Skeletal muscle satellite cell (primary cell): ENCODE measurements at regions not wholly inside any gene's neighbourhood (a gene's known extent, or its start where the extent isn't known, plus 50 kb on each side); places are given as distances from the start of the nearest gene placed in this dataset.

Experiments used
- H3K27me3 ChIP-seq: 2 replicates; pipeline ENCODE4 v1.7.0; 2013; ENCODE audit warnings: low read length; ENCODE audit not compliant: control insufficient read depth, insufficient read depth
- H3K36me3 ChIP-seq: 2 replicates; pipeline ENCODE4 v1.7.0; 2013; ENCODE audit warnings: mild to moderate bottlenecking, control low read depth, low read length; ENCODE audit not compliant: insufficient read depth
- H3K4me1 ChIP-seq: 2 replicates; pipeline ENCODE4 v1.7.0; 2013; ENCODE audit warnings: low read length; ENCODE audit not compliant: control insufficient read depth, insufficient read depth
- H3K4me2 ChIP-seq: 2 replicates; pipeline ENCODE4 v1.7.0; 2013; ENCODE audit warnings: mild to moderate bottlenecking, low read length
- H3K4me3 ChIP-seq: 2 replicates; pipeline ENCODE4 v1.7.0; 2013; ENCODE audit warnings: low read length
- H3K9ac ChIP-seq: 2 replicates; pipeline ENCODE4 v1.7.0; 2013; ENCODE audit warnings: mild to moderate bottlenecking, low read depth, low read length, moderate library complexity
- H3K9me3 ChIP-seq: replicated peaks from 2 replicates; pipeline ENCODE4 v1.7.0; 2013; ENCODE audit warnings: mild to moderate bottlenecking, control low read depth, low read length

DNA sequence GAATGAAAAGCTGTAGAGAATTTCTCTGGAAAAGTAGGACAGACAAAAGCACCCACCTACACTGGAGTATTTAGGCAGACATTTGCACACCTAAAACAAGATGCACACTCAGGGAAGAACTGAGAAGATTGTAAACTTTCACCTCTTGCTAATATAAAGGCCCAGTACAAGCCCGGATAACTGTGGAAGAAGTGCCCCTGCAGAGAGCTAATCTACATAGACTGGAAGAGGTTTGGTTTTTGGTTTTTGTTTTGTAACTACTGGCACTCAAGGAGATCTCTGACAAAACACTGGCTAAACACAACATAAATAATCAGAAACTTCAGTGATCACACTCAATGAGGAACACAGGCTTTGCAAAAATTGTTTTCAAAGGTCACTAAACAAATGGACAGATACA is 782.2 kb upstream of the SLC8A1 start:
- no peak overlapping the region for H3K9ac ChIP-seq
- no peak overlapping the region for H3K4me2 ChIP-seq
- no peaks in the 10 kb centered on the region for H3K9me3 ChIP-seq
- no peaks in the 10 kb centered on the region for H3K27me3 ChIP-seq
- no peaks in the 10 kb centered on the region for H3K4me1 ChIP-seq
- H3K36me3 ChIP-seq = no peaks in the 10 kb centered on the region
- no peak overlapping the region for H3K4me3 ChIP-seq

DNA sequence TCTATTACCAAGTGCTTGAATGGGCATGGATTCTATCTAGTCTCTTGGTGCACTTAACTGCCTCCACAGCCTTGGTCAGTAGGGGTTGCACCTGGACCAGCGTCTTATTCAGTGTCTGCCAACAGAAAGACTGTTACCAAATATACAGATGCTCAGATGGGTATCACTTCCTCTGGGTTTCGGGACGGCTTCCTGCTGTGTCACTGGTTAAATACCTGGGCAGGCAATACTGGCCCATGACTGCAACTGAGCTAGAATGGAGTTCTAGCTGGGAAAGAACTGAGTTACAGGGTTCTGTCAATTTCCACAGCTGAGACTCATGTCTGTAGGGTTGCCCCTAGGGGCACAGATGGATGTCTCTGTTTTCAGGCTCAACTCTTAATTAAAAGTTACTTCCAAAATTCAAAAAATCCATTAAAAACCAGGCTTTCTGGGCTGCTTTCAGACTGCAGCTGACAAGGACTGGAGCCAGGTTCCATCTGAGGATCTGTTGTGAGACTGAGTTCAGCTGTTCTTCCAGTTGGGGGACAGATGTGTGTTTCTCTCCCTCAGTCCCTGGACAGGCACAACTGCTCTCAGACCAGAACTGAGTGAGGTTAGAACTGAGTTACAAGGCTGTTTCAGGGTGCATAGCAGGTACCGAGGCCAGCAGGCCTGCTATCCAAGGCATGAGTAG is 789.6 kb upstream of the SLC8A1 start:
- Histone ChIP-seq H3K9ac (no peak overlapping the region), H3K4me3 (no peak overlapping the region), H3K4me2 (no peak overlapping the region), H3K9me3 (no peaks in the 10 kb centered on the region), H3K27me3 (no peaks in the 10 kb centered on the region), H3K4me1 (peaks cover 4% of the 10 kb centered on the region), H3K36me3 (no peaks in the 10 kb centered on the region)

DNA sequence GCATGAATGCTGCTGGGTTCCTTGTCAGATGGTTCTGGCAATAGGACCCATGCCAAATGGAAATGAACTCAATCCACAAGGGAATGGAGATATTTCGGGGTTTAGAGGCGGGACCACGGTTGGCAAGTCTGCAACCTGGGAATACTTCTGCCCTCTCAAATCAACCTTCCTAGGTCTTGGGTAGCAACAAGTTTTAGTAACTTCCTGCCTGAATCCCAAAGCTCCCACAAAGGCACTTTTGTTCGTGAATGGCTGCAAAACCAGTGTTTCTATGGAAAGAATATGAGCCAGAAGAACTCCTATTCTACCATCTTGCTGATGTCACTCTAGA is 790.1 kb upstream of the SLC8A1 start:
- Histone ChIP-seq H3K4me1 (peaks cover 4% of the 10 kb centered on the region), H3K4me2 (no peak overlapping the region), H3K9ac (no peak overlapping the region), H3K4me3 (no peak overlapping the region), H3K36me3 (no peaks in the 10 kb centered on the region), H3K9me3 (no peaks in the 10 kb centered on the region), H3K27me3 (no peaks in the 10 kb centered on the region)

DNA sequence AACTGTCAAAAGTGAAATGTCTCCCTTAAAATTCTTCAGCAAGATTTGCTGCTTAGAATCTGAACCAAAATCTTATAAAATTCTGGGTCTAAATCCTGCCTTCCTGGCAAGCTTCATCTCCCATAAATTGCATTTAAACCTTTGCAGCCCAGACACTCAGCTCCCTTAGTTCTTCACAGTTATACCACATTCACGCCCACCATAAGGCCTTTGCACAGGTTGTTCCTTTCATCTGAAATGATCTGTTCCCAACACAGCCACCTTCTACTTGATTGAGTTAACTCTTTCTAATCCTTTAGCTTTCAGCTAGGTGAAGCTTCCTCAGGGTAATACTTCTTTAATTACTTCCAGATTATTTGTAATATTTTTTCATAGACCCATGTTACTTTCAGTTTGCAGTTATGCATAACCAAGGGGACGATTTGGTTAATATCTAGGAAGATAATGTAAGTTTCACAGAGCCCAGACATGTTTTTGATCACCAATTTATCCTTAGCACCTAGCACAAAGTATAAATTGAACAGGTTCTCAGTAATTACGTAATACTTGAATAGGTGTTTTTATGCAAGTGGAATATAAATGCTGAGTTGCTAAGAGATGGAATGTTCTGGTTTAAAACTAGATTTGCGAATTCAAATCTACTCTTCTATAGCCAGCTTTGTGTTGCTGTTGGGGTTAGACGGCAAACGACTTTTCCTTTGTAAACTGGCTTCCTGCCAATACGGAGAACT is 779.7 kb upstream of the PKDCC start:
- Histone ChIP-seq H3K4me2 (no peak overlapping the region), H3K4me3 (no peak overlapping the region), H3K9me3 (no peaks in the 10 kb centered on the region), H3K27me3 (no peaks in the 10 kb centered on the region), H3K9ac (no peak overlapping the region), H3K4me1 (no peaks in the 10 kb centered on the region), H3K36me3 (no peaks in the 10 kb centered on the region)

DNA sequence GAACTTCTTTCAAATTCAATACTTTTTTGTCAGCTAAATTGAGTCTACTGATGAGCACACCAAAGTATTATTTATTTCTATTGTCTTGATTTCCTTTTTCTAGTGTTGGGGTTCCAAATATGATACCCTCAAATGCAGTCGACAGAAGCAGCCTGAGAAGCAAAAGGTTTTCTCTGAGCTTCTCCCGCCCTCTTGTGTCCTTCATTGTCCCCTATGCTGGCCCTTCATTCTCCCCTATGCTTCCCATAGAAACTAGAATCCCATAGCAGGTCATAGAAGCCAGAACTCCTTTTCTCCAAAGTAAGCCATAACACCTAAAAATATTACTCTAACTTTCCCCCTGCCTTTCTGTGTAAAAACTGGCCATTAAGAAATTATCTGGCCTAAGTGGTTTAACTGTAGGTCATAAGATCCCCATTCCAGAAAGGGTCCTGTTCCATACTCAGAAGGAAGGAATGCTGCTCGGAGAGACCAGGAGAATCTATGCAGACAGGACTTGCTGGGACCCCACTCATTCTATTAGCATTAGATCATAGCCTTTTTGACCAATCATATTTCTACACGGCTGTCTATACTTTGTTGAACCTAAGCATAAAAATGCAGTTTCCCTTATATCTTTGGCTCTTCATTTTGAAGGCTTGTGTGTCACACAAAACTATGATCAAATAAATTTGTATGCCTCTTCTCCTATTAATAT is 764.6 kb upstream of the PKDCC start:
- Histone ChIP-seq H3K36me3 (no peaks in the 10 kb centered on the region), H3K27me3 (no peaks in the 10 kb centered on the region), H3K9ac (no peak overlapping the region), H3K9me3 (no peaks in the 10 kb centered on the region), H3K4me1 (no peaks in the 10 kb centered on the region), H3K4me3 (no peak overlapping the region), H3K4me2 (no peak overlapping the region)

DNA sequence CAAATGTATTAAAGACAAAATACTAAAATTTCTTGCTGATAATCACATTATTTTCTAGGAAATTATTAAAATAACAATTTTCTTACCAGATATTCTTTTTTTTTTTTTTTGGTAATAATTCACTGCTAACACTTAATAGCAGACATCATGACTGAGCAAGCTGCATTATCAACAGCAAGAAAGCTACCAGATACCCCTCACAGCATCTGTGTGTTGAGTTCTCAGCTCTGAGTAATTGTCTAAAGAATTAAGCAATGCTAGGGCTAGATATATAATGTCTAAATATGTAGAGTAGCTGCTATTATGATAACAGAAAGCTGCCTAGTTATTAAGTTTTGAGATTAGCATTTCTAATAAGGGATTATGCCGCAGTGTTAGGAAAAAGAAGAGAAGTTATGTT is 754.3 kb upstream of the PKDCC start:
- H3K4me3 ChIP-seq = no peak overlapping the region
- no peaks in the 10 kb centered on the region for H3K27me3 ChIP-seq
- no peaks in the 10 kb centered on the region for H3K36me3 ChIP-seq
- no peak overlapping the region for H3K4me2 ChIP-seq
- no peaks in the 10 kb centered on the region for H3K9me3 ChIP-seq
- H3K9ac ChIP-seq = no peak overlapping the region
- H3K4me1 ChIP-seq = no peaks in the 10 kb centered on the region

DNA sequence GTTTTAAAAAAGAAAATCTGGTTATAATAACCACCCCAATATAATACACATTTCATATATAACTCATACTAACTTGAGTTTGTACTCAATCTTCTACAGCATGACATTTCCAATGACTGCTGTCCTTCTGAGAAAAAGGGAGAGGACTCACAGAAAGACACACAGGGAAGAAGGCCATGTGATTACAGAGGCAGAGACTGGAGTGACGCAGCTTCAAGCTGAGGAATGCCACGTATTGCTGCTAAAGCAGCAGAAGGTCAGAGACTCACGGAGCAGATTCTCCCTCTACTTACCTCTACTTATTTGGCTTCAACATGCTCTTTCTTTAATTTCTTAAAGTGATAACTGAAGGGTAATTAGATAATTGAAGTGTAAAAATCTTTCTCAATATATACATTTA is 753.5 kb upstream of the PKDCC start:
- H3K27me3 ChIP-seq = no peaks in the 10 kb centered on the region
- H3K4me1 ChIP-seq = no peaks in the 10 kb centered on the region
- no peak overlapping the region for H3K4me3 ChIP-seq
- H3K4me2 ChIP-seq = no peak overlapping the region
- H3K9ac ChIP-seq = no peak overlapping the region
- no peaks in the 10 kb centered on the region for H3K9me3 ChIP-seq
- H3K36me3 ChIP-seq = no peaks in the 10 kb centered on the region

DNA sequence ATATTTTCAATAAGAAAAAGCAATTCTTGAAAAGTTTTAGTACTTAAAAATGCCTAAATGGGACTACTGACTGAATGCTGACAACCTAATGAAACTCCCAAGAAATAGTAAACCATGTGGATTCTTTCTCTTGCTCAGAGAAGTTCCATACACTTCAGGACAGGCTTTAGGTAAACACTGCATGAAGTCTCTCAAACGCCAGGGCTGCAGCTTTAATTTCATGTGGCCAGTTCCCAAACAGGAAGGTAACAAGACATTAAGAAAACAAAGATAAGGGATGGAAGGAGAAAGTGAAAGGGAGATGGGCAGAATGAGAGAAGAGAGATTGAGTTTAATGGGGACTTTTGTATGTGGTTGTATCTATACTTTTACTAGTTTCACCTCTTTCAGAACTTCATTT is 734.7 kb upstream of the PKDCC start:
- no peaks in the 10 kb centered on the region for H3K36me3 ChIP-seq
- no peak overlapping the region for H3K4me3 ChIP-seq
- no peaks in the 10 kb centered on the region for H3K9me3 ChIP-seq
- no peak overlapping the region for H3K4me2 ChIP-seq
- H3K9ac ChIP-seq = no peak overlapping the region
- no peaks in the 10 kb centered on the region for H3K4me1 ChIP-seq
- H3K27me3 ChIP-seq = no peaks in the 10 kb centered on the region

DNA sequence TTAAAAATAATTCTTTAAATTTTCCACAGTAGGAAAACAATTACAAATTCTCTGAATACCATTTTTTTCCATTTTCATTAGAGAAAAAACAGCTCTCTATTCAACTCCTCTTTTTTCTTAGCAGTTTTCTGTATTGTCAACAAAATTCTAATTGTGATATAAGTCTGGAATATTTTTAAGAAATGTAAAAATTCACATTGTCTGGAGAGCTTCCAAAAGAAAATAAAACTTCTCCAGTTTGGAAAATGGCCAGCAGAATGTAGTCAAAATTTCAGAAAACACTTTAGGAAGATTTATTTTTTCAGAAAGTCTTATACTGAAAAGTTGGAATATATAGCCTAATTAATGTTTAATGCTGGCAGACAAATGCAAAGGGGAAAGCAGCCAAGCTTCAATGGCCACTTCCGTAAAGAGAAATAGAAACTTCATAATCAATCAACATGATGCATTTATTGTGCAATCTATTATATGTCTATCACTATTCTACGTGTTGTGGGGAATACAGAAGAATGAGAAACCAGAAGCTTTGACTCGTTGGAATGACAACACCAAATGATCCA is 733.2 kb upstream of the PKDCC start:
- Histone ChIP-seq H3K36me3 (no peaks in the 10 kb centered on the region), H3K4me2 (no peak overlapping the region), H3K9ac (no peak overlapping the region), H3K4me1 (no peaks in the 10 kb centered on the region), H3K4me3 (no peak overlapping the region), H3K9me3 (no peaks in the 10 kb centered on the region), H3K27me3 (no peaks in the 10 kb centered on the region)

DNA sequence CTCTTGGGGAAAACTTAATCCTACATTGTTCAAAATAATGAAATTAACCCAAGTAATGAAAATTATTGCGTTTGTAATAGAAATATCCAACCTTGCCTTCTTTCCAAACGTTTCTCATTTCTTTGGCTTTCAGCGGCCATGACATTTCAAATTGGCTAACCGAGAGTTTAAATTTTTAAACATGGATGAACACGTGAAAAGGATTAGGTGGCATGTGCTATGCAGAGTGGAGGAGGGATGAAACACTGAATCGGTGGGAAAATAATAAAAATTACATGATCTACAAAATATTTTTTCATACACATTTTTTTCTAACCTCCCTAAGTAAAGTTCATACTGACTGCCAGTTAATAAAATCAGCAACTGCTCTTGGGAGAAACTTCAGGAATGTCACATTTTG is 728.4 kb upstream of the PKDCC start:
- no peaks in the 10 kb centered on the region for H3K36me3 ChIP-seq
- H3K9me3 ChIP-seq = no peaks in the 10 kb centered on the region
- H3K4me1 ChIP-seq = peaks cover 7% of the 10 kb centered on the region
- H3K4me3 ChIP-seq = no peak overlapping the region
- no peaks in the 10 kb centered on the region for H3K27me3 ChIP-seq
- H3K4me2 ChIP-seq = no peak overlapping the region
- H3K9ac ChIP-seq = no peak overlapping the region

DNA sequence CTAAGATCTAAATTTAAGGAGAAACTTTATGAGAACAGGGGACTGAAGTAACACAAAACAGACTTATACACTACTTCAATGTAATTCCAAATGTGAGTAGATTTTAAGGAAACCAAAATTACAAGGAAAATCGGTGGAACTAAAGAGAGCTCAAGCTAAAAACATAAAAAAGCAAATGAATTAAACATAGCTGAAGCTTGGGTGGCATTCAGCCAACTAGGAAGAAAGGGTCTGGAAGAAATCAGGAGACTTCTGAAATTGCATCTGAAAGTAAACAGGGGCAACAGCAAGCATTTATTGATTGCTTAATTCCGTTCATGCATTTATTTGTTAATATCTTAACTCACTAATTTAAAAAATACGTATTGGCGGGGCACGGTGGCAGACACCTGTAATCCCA is 727.3 kb upstream of the PKDCC start:
- Histone ChIP-seq H3K4me3 (no peak overlapping the region), H3K27me3 (no peaks in the 10 kb centered on the region), H3K9ac (no peak overlapping the region), H3K4me1 (peaks cover 7% of the 10 kb centered on the region), H3K4me2 (no peak overlapping the region), H3K36me3 (no peaks in the 10 kb centered on the region), H3K9me3 (no peaks in the 10 kb centered on the region)
